H1 (cell line): ENCODE measurements at regions not wholly inside any gene's neighbourhood (a gene's known extent, or its start where the extent isn't known, plus 50 kb on each side); places are given as distances from the start of the nearest gene placed in this dataset.

Experiments used
- HDAC2 ChIP-seq, 2 experiments: fragments of 300-600 bp in 1 of 2; sonication (generic) in 1 of 2; IDR thresholded peaks; 2 replicates each; pipeline ENCODE4 v1.6.1; 2011 to 2012; ENCODE audit warnings: low read depth in 2 of 2, low read length in 2 of 2, mild to moderate bottlenecking in 2 of 2, moderate library complexity in 2 of 2, borderline replicate concordance in 1 of 2, inconsistent platforms in 1 of 2
- POLR2AphosphoS5 ChIP-seq: IDR thresholded peaks from 2 replicates; pipeline ENCODE4 v1.6.1; 2011; ENCODE audit warnings: low read depth, low read length
- TF ChIP-seq, protein P1 (sequence below): fragments of 300-600 bp; sonication (generic); IDR thresholded peaks from 2 replicates; pipeline ENCODE4 v1.7.1; 2012; ENCODE audit warnings: low read length, moderate library complexity, mild to moderate bottlenecking, inconsistent platforms; ENCODE audit not compliant: insufficient replicate concordance

DNA sequence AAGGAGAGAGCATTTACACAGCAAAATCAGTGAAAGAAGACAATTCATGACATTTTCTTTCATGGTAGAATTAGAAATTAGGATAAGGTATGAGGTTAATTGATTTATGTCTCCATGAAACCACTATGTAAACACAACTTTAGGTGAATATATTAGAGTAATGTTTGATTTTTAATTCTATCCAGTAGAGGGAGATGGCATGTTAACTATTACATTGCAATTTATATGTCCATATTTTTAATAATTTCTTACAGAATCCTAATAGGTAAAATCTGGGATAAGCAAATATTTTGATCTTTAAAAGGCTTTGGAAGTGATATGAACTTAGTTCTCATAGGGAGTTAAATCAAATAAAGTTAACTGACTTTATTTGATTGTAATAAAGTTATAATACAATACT lies 373.4 kb upstream of the PDE3A start (continued):
- TF ChIP-seq, protein P1, sequence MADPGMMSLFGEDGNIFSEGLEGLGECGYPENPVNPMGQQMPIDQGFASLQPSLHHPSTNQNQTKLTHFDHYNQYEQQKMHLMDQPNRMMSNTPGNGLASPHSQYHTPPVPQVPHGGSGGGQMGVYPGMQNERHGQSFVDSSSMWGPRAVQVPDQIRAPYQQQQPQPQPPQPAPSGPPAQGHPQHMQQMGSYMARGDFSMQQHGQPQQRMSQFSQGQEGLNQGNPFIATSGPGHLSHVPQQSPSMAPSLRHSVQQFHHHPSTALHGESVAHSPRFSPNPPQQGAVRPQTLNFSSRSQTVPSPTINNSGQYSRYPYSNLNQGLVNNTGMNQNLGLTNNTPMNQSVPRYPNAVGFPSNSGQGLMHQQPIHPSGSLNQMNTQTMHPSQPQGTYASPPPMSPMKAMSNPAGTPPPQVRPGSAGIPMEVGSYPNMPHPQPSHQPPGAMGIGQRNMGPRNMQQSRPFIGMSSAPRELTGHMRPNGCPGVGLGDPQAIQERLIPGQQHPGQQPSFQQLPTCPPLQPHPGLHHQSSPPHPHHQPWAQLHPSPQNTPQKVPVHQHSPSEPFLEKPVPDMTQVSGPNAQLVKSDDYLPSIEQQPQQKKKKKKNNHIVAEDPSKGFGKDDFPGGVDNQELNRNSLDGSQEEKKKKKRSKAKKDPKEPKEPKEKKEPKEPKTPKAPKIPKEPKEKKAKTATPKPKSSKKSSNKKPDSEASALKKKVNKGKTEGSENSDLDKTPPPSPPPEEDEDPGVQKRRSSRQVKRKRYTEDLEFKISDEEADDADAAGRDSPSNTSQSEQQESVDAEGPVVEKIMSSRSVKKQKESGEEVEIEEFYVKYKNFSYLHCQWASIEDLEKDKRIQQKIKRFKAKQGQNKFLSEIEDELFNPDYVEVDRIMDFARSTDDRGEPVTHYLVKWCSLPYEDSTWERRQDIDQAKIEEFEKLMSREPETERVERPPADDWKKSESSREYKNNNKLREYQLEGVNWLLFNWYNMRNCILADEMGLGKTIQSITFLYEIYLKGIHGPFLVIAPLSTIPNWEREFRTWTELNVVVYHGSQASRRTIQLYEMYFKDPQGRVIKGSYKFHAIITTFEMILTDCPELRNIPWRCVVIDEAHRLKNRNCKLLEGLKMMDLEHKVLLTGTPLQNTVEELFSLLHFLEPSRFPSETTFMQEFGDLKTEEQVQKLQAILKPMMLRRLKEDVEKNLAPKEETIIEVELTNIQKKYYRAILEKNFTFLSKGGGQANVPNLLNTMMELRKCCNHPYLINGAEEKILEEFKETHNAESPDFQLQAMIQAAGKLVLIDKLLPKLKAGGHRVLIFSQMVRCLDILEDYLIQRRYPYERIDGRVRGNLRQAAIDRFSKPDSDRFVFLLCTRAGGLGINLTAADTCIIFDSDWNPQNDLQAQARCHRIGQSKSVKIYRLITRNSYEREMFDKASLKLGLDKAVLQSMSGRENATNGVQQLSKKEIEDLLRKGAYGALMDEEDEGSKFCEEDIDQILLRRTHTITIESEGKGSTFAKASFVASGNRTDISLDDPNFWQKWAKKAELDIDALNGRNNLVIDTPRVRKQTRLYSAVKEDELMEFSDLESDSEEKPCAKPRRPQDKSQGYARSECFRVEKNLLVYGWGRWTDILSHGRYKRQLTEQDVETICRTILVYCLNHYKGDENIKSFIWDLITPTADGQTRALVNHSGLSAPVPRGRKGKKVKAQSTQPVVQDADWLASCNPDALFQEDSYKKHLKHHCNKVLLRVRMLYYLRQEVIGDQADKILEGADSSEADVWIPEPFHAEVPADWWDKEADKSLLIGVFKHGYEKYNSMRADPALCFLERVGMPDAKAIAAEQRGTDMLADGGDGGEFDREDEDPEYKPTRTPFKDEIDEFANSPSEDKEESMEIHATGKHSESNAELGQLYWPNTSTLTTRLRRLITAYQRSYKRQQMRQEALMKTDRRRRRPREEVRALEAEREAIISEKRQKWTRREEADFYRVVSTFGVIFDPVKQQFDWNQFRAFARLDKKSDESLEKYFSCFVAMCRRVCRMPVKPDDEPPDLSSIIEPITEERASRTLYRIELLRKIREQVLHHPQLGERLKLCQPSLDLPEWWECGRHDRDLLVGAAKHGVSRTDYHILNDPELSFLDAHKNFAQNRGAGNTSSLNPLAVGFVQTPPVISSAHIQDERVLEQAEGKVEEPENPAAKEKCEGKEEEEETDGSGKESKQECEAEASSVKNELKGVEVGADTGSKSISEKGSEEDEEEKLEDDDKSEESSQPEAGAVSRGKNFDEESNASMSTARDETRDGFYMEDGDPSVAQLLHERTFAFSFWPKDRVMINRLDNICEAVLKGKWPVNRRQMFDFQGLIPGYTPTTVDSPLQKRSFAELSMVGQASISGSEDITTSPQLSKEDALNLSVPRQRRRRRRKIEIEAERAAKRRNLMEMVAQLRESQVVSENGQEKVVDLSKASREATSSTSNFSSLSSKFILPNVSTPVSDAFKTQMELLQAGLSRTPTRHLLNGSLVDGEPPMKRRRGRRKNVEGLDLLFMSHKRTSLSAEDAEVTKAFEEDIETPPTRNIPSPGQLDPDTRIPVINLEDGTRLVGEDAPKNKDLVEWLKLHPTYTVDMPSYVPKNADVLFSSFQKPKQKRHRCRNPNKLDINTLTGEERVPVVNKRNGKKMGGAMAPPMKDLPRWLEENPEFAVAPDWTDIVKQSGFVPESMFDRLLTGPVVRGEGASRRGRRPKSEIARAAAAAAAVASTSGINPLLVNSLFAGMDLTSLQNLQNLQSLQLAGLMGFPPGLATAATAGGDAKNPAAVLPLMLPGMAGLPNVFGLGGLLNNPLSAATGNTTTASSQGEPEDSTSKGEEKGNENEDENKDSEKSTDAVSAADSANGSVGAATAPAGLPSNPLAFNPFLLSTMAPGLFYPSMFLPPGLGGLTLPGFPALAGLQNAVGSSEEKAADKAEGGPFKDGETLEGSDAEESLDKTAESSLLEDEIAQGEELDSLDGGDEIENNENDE = no peak
- TF ChIP-seq POLR2AphosphoS5 (no peak), HDAC2 (IDR thresholded peaks at IDR 0.05; ENCODE audit: borderline replicate concordance in 1 of 2, low read depth in 2 of 2, low read length in 2 of 2) (no peak)
